Osteocyte (in vitro differentiated cells): ENCODE measurements at regions not wholly inside any gene's neighbourhood (a gene's known extent, or its start where the extent isn't known, plus 50 kb on each side); places are given as distances from the start of the nearest gene placed in this dataset.

Source experiments
- DNase-seq: peaks from one replicate; pipeline ENCODE4 v3.0.0; 2021; ENCODE audit warnings: mixed read lengths; ENCODE audit not compliant: unreplicated experiment; ENCODE audit errors: extremely low spot score
- H3K27ac Mint-ChIP-seq: one replicate; pipeline ENCODE4 v1.8.0; 2021; ENCODE audit warnings: mild to moderate bottlenecking, mixed read lengths; ENCODE audit not compliant: unreplicated experiment
- H3K27me3 Mint-ChIP-seq: one replicate; pipeline ENCODE4 v1.8.0; 2021; ENCODE audit warnings: mixed read lengths; ENCODE audit not compliant: unreplicated experiment
- H3K36me3 Mint-ChIP-seq: one replicate; pipeline ENCODE4 v1.8.0; 2021; ENCODE audit warnings: mixed read lengths; ENCODE audit not compliant: unreplicated experiment
- H3K4me1 Mint-ChIP-seq: one replicate; pipeline ENCODE4 v1.8.0; 2021; ENCODE audit warnings: mixed read lengths; ENCODE audit not compliant: unreplicated experiment
- H3K4me3 Mint-ChIP-seq: one replicate; pipeline ENCODE4 v1.8.0; 2021; ENCODE audit warnings: mild to moderate bottlenecking, moderate library complexity, mixed read lengths; ENCODE audit not compliant: unreplicated experiment
- H3K9me3 Mint-ChIP-seq: one replicate; pipeline ENCODE4 v1.8.0; 2021; ENCODE audit warnings: mixed read lengths; ENCODE audit not compliant: unreplicated experiment
- CTCF ChIP-seq: fragments of 200-600 bp; sonication (generic); IDR thresholded peaks from 2 replicates; pipeline ENCODE4 v1.5.0; 2021; ENCODE audit warnings: antibody characterized with exemption, mild to moderate bottlenecking, moderate library complexity

GRCh38 chr1:22296701-22297591 is 154.0 kb upstream of the WNT4 start:
- TF ChIP-seq CTCF = no peak
- no peak overlapping the region for H3K4me3 Mint-ChIP-seq
- peaks cover 11% of the 10 kb centered on the region for H3K9me3 Mint-ChIP-seq

GRCh38 chr1:22297999-22298398 is 153.7 kb upstream of the ZBTB40 start:
- no peak overlapping the region for H3K27ac Mint-ChIP-seq
- H3K9me3 Mint-ChIP-seq = peaks cover 17% of the 10 kb centered on the region
- H3K36me3 Mint-ChIP-seq = no peaks in the 10 kb centered on the region
- no peak overlapping the region for H3K4me3 Mint-ChIP-seq
- peaks cover 34% of the 10 kb centered on the region for H3K27me3 Mint-ChIP-seq
- H3K4me1 Mint-ChIP-seq = peaks cover 19% of the 10 kb centered on the region
- no peak for TF ChIP-seq CTCF
- DNase-seq = peak; percentile 19

More at GRCh38 chr1:22296701-22297591, 154.0 kb upstream of the WNT4 start:
- Mint-ChIP-seq H3K36me3 (no peaks in the 10 kb centered on the region), H3K4me1 (peaks cover 20% of the 10 kb centered on the region), H3K27ac (no peak overlapping the region), H3K27me3 (peaks cover 27% of the 10 kb centered on the region)
- DNase-seq = peak; percentile 71

- Mint-ChIP-seq H3K27ac (no peak overlapping the region), H3K9me3 (peaks cover 28% of the 10 kb centered on the region), H3K36me3 (no peaks in the 10 kb centered on the region), H3K4me3 (no peak overlapping the region), H3K4me1 (no peaks in the 10 kb centered on the region), H3K27me3 (peaks cover 70% of the 10 kb centered on the region)
- no peak for DNase-seq
- no peak for TF ChIP-seq CTCF
These were observed 147.8 kb upstream of the ZBTB40 start for GRCh38 chr1:22303816-22304215.

DNA sequence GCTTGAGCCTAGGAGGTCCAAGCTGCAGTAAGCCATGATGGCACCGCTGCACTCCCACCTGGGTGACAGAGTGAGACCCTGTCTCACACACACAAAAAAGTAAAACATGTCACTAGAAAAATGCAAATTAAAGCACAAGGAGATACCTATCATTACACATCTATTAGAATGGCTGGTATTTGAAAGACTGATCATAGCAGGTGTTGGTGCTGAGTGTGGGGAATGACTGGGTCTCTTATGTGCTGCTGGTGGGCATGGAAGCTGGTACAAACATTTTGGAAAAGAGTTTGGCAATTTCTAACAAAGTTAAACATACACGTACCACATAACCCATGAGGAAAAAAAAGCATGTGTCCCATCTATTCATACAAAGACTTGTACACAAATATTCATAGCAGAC is 142.1 kb upstream of the ZBTB40 start:
- Mint-ChIP-seq H3K27ac (no peak overlapping the region), H3K4me3 (no peak overlapping the region), H3K9me3 (peaks cover 4% of the 10 kb centered on the region), H3K27me3 (peaks cover 53% of the 10 kb centered on the region), H3K36me3 (no peaks in the 10 kb centered on the region), H3K4me1 (no peaks in the 10 kb centered on the region)
- no peak for TF ChIP-seq CTCF
- DNase-seq = peak; percentile 30

GRCh38 chr1:22311461-22311860 is 140.2 kb upstream of the ZBTB40 start:
- Mint-ChIP-seq H3K36me3 (no peaks in the 10 kb centered on the region), H3K27me3 (peaks cover 42% of the 10 kb centered on the region), H3K27ac (no peak overlapping the region), H3K9me3 (no peaks in the 10 kb centered on the region), H3K4me3 (no peak overlapping the region), H3K4me1 (no peaks in the 10 kb centered on the region)
- no peak for TF ChIP-seq CTCF
- peak; percentile 21 for DNase-seq
